ENCODE measurements at regions not wholly inside any gene's neighbourhood (a gene's known extent, or its start where the extent isn't known, plus 50 kb on each side); places are given as distances from the start of the nearest gene placed in this dataset.
A peak's percentile ranks its signal among the peaks of the same experiment; 100 is the strongest.

- no peak for DNase-seq (ENCODE audit: low read depth)
- TF ChIP-seq, protein P1, sequence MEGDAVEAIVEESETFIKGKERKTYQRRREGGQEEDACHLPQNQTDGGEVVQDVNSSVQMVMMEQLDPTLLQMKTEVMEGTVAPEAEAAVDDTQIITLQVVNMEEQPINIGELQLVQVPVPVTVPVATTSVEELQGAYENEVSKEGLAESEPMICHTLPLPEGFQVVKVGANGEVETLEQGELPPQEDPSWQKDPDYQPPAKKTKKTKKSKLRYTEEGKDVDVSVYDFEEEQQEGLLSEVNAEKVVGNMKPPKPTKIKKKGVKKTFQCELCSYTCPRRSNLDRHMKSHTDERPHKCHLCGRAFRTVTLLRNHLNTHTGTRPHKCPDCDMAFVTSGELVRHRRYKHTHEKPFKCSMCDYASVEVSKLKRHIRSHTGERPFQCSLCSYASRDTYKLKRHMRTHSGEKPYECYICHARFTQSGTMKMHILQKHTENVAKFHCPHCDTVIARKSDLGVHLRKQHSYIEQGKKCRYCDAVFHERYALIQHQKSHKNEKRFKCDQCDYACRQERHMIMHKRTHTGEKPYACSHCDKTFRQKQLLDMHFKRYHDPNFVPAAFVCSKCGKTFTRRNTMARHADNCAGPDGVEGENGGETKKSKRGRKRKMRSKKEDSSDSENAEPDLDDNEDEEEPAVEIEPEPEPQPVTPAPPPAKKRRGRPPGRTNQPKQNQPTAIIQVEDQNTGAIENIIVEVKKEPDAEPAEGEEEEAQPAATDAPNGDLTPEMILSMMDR (conservative IDR thresholded peaks at IDR 0.05; ENCODE audit: low read depth, low read length) = no peak
- no peak overlapping the region for H3K4me3 ChIP-seq (ENCODE audit: low read length)
Measured at GRCh38 chr4:116386856-116387255, 698.5 kb downstream of the TRAM1L1 start.

DNA sequence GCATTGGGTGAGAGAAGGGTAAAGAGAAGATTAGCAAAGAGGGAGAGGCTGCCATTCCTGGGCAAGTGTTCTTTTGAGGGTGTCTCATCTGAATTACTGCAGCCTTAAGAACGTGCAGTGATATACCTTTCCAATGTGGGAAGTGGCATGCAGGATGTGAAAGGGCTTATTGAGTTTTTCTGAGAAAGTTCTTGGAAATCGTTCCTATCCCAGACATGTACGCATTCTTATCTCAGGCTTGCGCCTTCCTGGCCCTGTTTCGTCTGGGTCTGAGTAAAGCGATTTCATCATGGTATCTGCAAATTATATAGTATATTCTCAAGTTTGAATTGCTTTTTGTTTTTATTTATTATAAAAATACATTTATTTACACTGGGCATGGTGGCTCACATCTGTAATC, 699.8 kb downstream of the TRAM1L1 start:
- no peak for DNase-seq (ENCODE audit: low read depth)
- no peak overlapping the region for H3K4me3 ChIP-seq (ENCODE audit: low read length)
- TF ChIP-seq, protein P1 (conservative IDR thresholded peaks at IDR 0.05; ENCODE audit: low read depth, low read length) = no peak

GRCh38 chr4:116374815-116375214, 710.6 kb downstream of the TRAM1L1 start:
- TF ChIP-seq, protein P1 (conservative IDR thresholded peaks at IDR 0.05; ENCODE audit: low read depth, low read length) = no peak
- no peak overlapping the region for H3K4me3 ChIP-seq (ENCODE audit: low read length)
- DNase-seq (ENCODE audit: low read depth) = no peak

- H3K4me3 ChIP-seq (ENCODE audit: low read length) = no peak overlapping the region
- TF ChIP-seq, protein P1 (conservative IDR thresholded peaks at IDR 0.05; ENCODE audit: low read depth, low read length) = no peak
- DNase-seq (ENCODE audit: low read depth) = no peak
Measured at GRCh38 chr4:116362583-116362982, 722.8 kb downstream of the TRAM1L1 start.

GRCh38 chr4:116361790-116362189, 723.6 kb downstream of the TRAM1L1 start:
- DNase-seq (ENCODE audit: low read depth) = no peak
- TF ChIP-seq, protein P1 (conservative IDR thresholded peaks at IDR 0.05; ENCODE audit: low read depth, low read length) = no peak
- no peak overlapping the region for H3K4me3 ChIP-seq (ENCODE audit: low read length)

GRCh38 chr4:116358633-116359222, 726.6 kb downstream of the TRAM1L1 start:
- TF ChIP-seq, protein P1 (conservative IDR thresholded peaks at IDR 0.05; ENCODE audit: low read depth, low read length) = peak; percentile 55
- DNase-seq (ENCODE audit: low read depth) = peak; percentile 18
- no peak overlapping the region for H3K4me3 ChIP-seq (ENCODE audit: low read length)

DNA sequence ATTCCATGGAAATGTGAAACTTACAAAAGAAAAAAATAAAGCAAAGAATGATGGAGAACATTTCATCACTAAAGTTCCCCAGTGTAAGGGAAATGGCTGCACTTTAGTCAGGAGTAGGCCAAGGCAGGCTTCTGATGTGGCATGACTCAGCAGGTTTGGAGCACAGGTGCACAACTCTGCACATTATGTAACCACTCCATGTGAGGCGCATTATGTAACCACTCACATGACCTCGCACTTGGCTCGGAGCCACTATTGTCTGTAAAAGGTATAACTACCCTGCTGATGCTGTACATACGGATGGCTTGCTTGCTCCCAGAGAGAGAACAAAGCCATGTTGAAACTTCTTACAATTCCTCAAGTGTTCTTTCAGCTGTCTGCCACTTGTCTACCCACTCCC, 727.6 kb downstream of the TRAM1L1 start:
- TF ChIP-seq, protein P1 (conservative IDR thresholded peaks at IDR 0.05; ENCODE audit: low read depth, low read length) = no peak
- DNase-seq (ENCODE audit: low read depth) = no peak
- no peak overlapping the region for H3K4me3 ChIP-seq (ENCODE audit: low read length)

All from retinal pigment epithelial cell (primary cell).